Activated T-cell treated with anti-CD3 and anti-CD28 coated beads, Interleukin-2, amount 50 U/mL, for 4 hours (primary cell): ENCODE measurements at regions not wholly inside any gene's neighbourhood (a gene's known extent, or its start where the extent isn't known, plus 50 kb on each side); places are given as distances from the start of the nearest gene placed in this dataset.

Experiments
- ATAC-seq, 2 donors: fragments of 200-7000 bp; cut with Tn5 transposase; one replicate each; pipeline ENCODE4 v1.10.0; 2021
- DNase-seq: peaks from one replicate; pipeline ENCODE4 v3.0.0-alpha.2; 2020
- H3K27me3 Mint-ChIP-seq: one replicate; pipeline ENCODE4 v1.8.0; 2021; ENCODE audit warnings: low read depth, mixed read lengths
- H3K36me3 Mint-ChIP-seq: one replicate; pipeline ENCODE4 v1.8.0; 2022; ENCODE audit warnings: mixed read lengths; ENCODE audit not compliant: insufficient read depth
- H3K4me1 Mint-ChIP-seq: one replicate; pipeline ENCODE4 v1.8.0; 2021; ENCODE audit warnings: low read depth, mixed read lengths
- H3K4me3 Mint-ChIP-seq: one replicate; pipeline ENCODE4 v1.8.0; 2021; ENCODE audit warnings: mild to moderate bottlenecking, moderate library complexity, mixed read lengths
- H3K9me3 Mint-ChIP-seq: one replicate; pipeline ENCODE4 v1.8.0; 2021; ENCODE audit warnings: mixed read lengths

GRCh38 chr18:65265761-65266160 is 485.1 kb upstream of the CDH7 start:
- H3K36me3 Mint-ChIP-seq = no peaks in the 10 kb centered on the region
- ATAC-seq (no peak), DNase-seq (no peak)
- H3K4me3 Mint-ChIP-seq = no peak overlapping the region
- no peaks in the 10 kb centered on the region for H3K4me1 Mint-ChIP-seq
- no peaks in the 10 kb centered on the region for H3K27me3 Mint-ChIP-seq
- H3K9me3 Mint-ChIP-seq = peaks cover 9% of the 10 kb centered on the region

GRCh38 chr18:65260030-65260429 is 490.8 kb upstream of the CDH7 start:
- Mint-ChIP-seq H3K4me1 (no peaks in the 10 kb centered on the region), H3K36me3 (no peaks in the 10 kb centered on the region), H3K27me3 (no peaks in the 10 kb centered on the region), H3K9me3 (peaks cover 19% of the 10 kb centered on the region), H3K4me3 (no peak overlapping the region)
- DNase-seq (no peak), ATAC-seq (no peak)

GRCh38 chr18:65259403-65259802 is 491.4 kb upstream of the CDH7 start:
- Mint-ChIP-seq H3K36me3 (no peaks in the 10 kb centered on the region), H3K4me1 (no peaks in the 10 kb centered on the region), H3K27me3 (no peaks in the 10 kb centered on the region), H3K9me3 (peaks cover 18% of the 10 kb centered on the region), H3K4me3 (no peak overlapping the region)
- ATAC-seq (no peak), DNase-seq (no peak)

GRCh38 chr18:65257149-65257548 is 493.7 kb upstream of the CDH7 start:
- H3K4me3 Mint-ChIP-seq = no peak overlapping the region
- H3K27me3 Mint-ChIP-seq = no peaks in the 10 kb centered on the region
- DNase-seq = no peak
- no peaks in the 10 kb centered on the region for H3K4me1 Mint-ChIP-seq
- ATAC-seq = no peak
- H3K36me3 Mint-ChIP-seq = no peaks in the 10 kb centered on the region
- H3K9me3 Mint-ChIP-seq = peaks cover 13% of the 10 kb centered on the region

- Mint-ChIP-seq H3K4me1 (no peaks in the 10 kb centered on the region), H3K36me3 (no peaks in the 10 kb centered on the region), H3K27me3 (no peaks in the 10 kb centered on the region), H3K4me3 (no peak overlapping the region), H3K9me3 (peaks cover 13% of the 10 kb centered on the region)
- ATAC-seq (no peak), DNase-seq (no peak)
Observed at GRCh38 chr18:65255417-65255816, 495.4 kb upstream of the CDH7 start.

- ATAC-seq (no peak), DNase-seq (no peak)
- Mint-ChIP-seq H3K27me3 (no peaks in the 10 kb centered on the region), H3K4me3 (no peak overlapping the region), H3K36me3 (no peaks in the 10 kb centered on the region), H3K4me1 (no peaks in the 10 kb centered on the region), H3K9me3 (peaks cover 8% of the 10 kb centered on the region)
Observed at GRCh38 chr18:65239787-65240186, 511.0 kb upstream of the CDH7 start.

- Mint-ChIP-seq H3K36me3 (no peaks in the 10 kb centered on the region), H3K4me1 (no peaks in the 10 kb centered on the region), H3K27me3 (no peaks in the 10 kb centered on the region), H3K9me3 (peaks cover 8% of the 10 kb centered on the region), H3K4me3 (no peak overlapping the region)
- ATAC-seq (no peak), DNase-seq (no peak)
Observed at GRCh38 chr18:65235966-65236624, 514.7 kb upstream of the CDH7 start.

GRCh38 chr18:65230311-65230710 is 520.5 kb upstream of the CDH7 start:
- H3K9me3 Mint-ChIP-seq = peaks cover 15% of the 10 kb centered on the region
- ATAC-seq (no peak), DNase-seq (no peak)
- H3K4me1 Mint-ChIP-seq = no peaks in the 10 kb centered on the region
- no peak overlapping the region for H3K4me3 Mint-ChIP-seq
- H3K27me3 Mint-ChIP-seq = no peaks in the 10 kb centered on the region
- H3K36me3 Mint-ChIP-seq = no peaks in the 10 kb centered on the region

GRCh38 chr18:65227970-65228369 is 522.8 kb upstream of the CDH7 start:
- Mint-ChIP-seq H3K4me3 (no peak overlapping the region), H3K9me3 (peaks cover 18% of the 10 kb centered on the region), H3K27me3 (no peaks in the 10 kb centered on the region), H3K4me1 (no peaks in the 10 kb centered on the region), H3K36me3 (no peaks in the 10 kb centered on the region)
- ATAC-seq (no peak), DNase-seq (no peak)

- Mint-ChIP-seq H3K4me1 (no peaks in the 10 kb centered on the region), H3K27me3 (no peaks in the 10 kb centered on the region), H3K9me3 (peaks cover 16% of the 10 kb centered on the region), H3K36me3 (no peaks in the 10 kb centered on the region), H3K4me3 (no peak overlapping the region)
- ATAC-seq (no peak), DNase-seq (no peak)
Observed at GRCh38 chr18:65221736-65222135, 529.1 kb upstream of the CDH7 start.

GRCh38 chr18:65221115-65221514 is 529.7 kb upstream of the CDH7 start:
- Mint-ChIP-seq H3K4me3 (no peak overlapping the region), H3K36me3 (no peaks in the 10 kb centered on the region), H3K4me1 (no peaks in the 10 kb centered on the region), H3K27me3 (no peaks in the 10 kb centered on the region), H3K9me3 (peaks cover 13% of the 10 kb centered on the region)
- DNase-seq (no peak), ATAC-seq (no peak)

- Mint-ChIP-seq H3K9me3 (peaks cover 13% of the 10 kb centered on the region), H3K27me3 (no peaks in the 10 kb centered on the region), H3K4me1 (no peaks in the 10 kb centered on the region), H3K4me3 (no peak overlapping the region), H3K36me3 (no peaks in the 10 kb centered on the region)
- DNase-seq = no peak
- no peak for ATAC-seq
Observed at GRCh38 chr18:65215865-65216466, 534.8 kb upstream of the CDH7 start.

GRCh38 chr18:65214456-65214855 is 536.4 kb upstream of the CDH7 start:
- Mint-ChIP-seq H3K36me3 (no peaks in the 10 kb centered on the region), H3K4me1 (no peaks in the 10 kb centered on the region), H3K4me3 (no peak overlapping the region), H3K27me3 (no peaks in the 10 kb centered on the region), H3K9me3 (peaks cover 13% of the 10 kb centered on the region)
- DNase-seq (no peak), ATAC-seq (no peak)

- Mint-ChIP-seq H3K9me3 (no peaks in the 10 kb centered on the region), H3K36me3 (no peaks in the 10 kb centered on the region), H3K4me1 (no peaks in the 10 kb centered on the region), H3K4me3 (no peak overlapping the region), H3K27me3 (no peaks in the 10 kb centered on the region)
- DNase-seq = no peak
- no peak for ATAC-seq
Observed at GRCh38 chr18:65206551-65207260, 544.1 kb upstream of the CDH7 start.

- Mint-ChIP-seq H3K4me3 (no peak overlapping the region), H3K27me3 (no peaks in the 10 kb centered on the region), H3K9me3 (peaks cover 9% of the 10 kb centered on the region), H3K4me1 (no peaks in the 10 kb centered on the region), H3K36me3 (no peaks in the 10 kb centered on the region)
- DNase-seq (no peak), ATAC-seq (no peak)
Observed at GRCh38 chr18:65202091-65202490, 548.7 kb upstream of the CDH7 start.
